MM.1S (cell line): ENCODE measurements at regions not wholly inside any gene's neighbourhood (a gene's known extent, or its start where the extent isn't known, plus 50 kb on each side); places are given as distances from the start of the nearest gene placed in this dataset.

ENCODE experiments used
- DNase-seq: peaks from one replicate; pipeline ENCODE4 v3.0.0-alpha.2; 2015
- H2AFZ ChIP-seq: fragments of 300-600 bp; sonication (generic); 2 replicates; pipeline ENCODE4 v1.6.0; 2016; ENCODE audit warnings: antibody characterized with exemption, low read length
- H3F3A ChIP-seq: fragments of 300-600 bp; sonication (generic); 2 replicates; pipeline ENCODE4 v1.6.1; 2016; ENCODE audit warnings: mild to moderate bottlenecking, antibody characterized with exemption, low read length, moderate library complexity, mixed read lengths; ENCODE audit not compliant: insufficient read depth
- H3K27ac ChIP-seq: fragments of 300-600 bp; sonication (generic); 2 replicates; pipeline ENCODE4 v1.5.1; 2016; ENCODE audit warnings: mild to moderate bottlenecking, low read length
- H3K27me3 ChIP-seq: fragments of 300-600 bp; sonication (generic); replicated peaks from 2 replicates; pipeline ENCODE4 v1.6.0; 2016; ENCODE audit warnings: low read length; ENCODE audit not compliant: insufficient read depth
- H3K36me3 ChIP-seq: fragments of 300-600 bp; sonication (generic); replicated peaks from 2 replicates; pipeline ENCODE4 v1.6.1; 2016; ENCODE audit warnings: mild to moderate bottlenecking, low read length, mixed read lengths; ENCODE audit not compliant: insufficient read depth
- H3K4me1 ChIP-seq: fragments of 300-600 bp; sonication (generic); 2 replicates; pipeline ENCODE4 v1.6.1; 2016; ENCODE audit warnings: low read length, mixed read lengths
- H3K4me2 ChIP-seq: fragments of 300-600 bp; sonication (generic); 2 replicates; pipeline ENCODE4 v1.6.0; 2016; ENCODE audit warnings: low read depth, low read length
- H3K4me3 ChIP-seq: fragments of 300-600 bp; sonication (generic); 2 replicates; pipeline ENCODE4 v1.5.1; 2016; ENCODE audit warnings: low read length, mixed read lengths
- H3K79me2 ChIP-seq: fragments of 300-600 bp; sonication (generic); 2 replicates; pipeline ENCODE4 v1.6.1; 2016; ENCODE audit warnings: mixed run types, low read length, mixed read lengths
- H3K9ac ChIP-seq: fragments of 300-600 bp; sonication (generic); 2 replicates; pipeline ENCODE4 v1.6.1; 2016; ENCODE audit warnings: low read length, mixed read lengths
- H3K9me2 ChIP-seq: fragments of 300-600 bp; sonication (generic); replicated peaks from 2 replicates; pipeline ENCODE4 v1.6.1; 2016; ENCODE audit warnings: mild to moderate bottlenecking, low read length, mixed read lengths; ENCODE audit not compliant: insufficient read depth
- H3K9me3 ChIP-seq: fragments of 300-600 bp; sonication (generic); replicated peaks from 2 replicates; pipeline ENCODE4 v1.6.1; 2016; ENCODE audit warnings: mild to moderate bottlenecking, low read length, mixed read lengths; ENCODE audit not compliant: insufficient read depth
- H4K20me1 ChIP-seq: fragments of 300-600 bp; sonication (generic); 2 replicates; pipeline ENCODE4 v1.6.1; 2016; ENCODE audit warnings: mild to moderate bottlenecking, low read length, moderate library complexity, mixed read lengths; ENCODE audit not compliant: insufficient read depth
- EZH2 ChIP-seq: fragments of 300-600 bp; sonication (generic); optimal IDR thresholded peaks from 2 replicates; pipeline ENCODE3; 2017; ENCODE audit warnings: low read depth, mild to moderate bottlenecking, antibody characterized with exemption, low read length, mixed read lengths
- EZH2phosphoT487 ChIP-seq: fragments of 300-600 bp; sonication (generic); IDR thresholded peaks from 2 replicates; pipeline ENCODE4 v1.6.1; 2018; ENCODE audit warnings: antibody characterized with exemption, low read length
- TF ChIP-seq, protein P1 (sequence below): fragments of 300-600 bp; sonication (generic); IDR thresholded peaks from 2 replicates; pipeline ENCODE4 v1.5.1; 2016; ENCODE audit warnings: antibody characterized with exemption, low read length, mixed read lengths

DNA sequence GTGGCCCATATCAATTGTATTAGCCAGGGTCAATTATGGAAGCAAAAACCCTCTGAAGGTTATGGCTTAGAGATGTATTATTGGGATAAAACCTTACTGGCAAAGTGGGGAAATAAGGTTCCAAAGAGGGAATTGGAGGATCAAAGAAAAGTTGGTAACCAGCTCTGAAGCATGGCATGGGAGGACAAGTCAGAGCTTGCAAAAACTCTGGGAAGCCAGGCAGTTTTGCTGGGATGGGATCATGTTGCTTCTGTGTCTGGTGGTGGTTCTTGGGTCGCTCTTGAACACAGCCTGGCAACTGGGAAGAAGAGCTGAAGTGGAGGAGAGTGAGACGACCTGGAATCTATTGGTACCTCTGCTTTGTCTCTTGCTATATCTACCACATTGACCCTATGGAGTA, 162.6 kb downstream of the PMAIP1 start:
- H3F3A ChIP-seq: no peaks in the 10 kb centered on the region
- H3K4me1 ChIP-seq: no peaks in the 10 kb centered on the region
- H3K9me3 ChIP-seq: no peaks in the 10 kb centered on the region
- H4K20me1 ChIP-seq: no peaks in the 10 kb centered on the region
- no peak for DNase-seq
- no peaks in the 10 kb centered on the region for H3K9me2 ChIP-seq
- H3K9ac ChIP-seq: no peak overlapping the region
- no peaks in the 10 kb centered on the region for H3K27me3 ChIP-seq
- TF ChIP-seq, protein P1, sequence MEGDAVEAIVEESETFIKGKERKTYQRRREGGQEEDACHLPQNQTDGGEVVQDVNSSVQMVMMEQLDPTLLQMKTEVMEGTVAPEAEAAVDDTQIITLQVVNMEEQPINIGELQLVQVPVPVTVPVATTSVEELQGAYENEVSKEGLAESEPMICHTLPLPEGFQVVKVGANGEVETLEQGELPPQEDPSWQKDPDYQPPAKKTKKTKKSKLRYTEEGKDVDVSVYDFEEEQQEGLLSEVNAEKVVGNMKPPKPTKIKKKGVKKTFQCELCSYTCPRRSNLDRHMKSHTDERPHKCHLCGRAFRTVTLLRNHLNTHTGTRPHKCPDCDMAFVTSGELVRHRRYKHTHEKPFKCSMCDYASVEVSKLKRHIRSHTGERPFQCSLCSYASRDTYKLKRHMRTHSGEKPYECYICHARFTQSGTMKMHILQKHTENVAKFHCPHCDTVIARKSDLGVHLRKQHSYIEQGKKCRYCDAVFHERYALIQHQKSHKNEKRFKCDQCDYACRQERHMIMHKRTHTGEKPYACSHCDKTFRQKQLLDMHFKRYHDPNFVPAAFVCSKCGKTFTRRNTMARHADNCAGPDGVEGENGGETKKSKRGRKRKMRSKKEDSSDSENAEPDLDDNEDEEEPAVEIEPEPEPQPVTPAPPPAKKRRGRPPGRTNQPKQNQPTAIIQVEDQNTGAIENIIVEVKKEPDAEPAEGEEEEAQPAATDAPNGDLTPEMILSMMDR: no peak
- no peak for TF ChIP-seq EZH2phosphoT487
- no peak for TF ChIP-seq EZH2
- H3K27ac ChIP-seq: no peak overlapping the region
- H3K4me3 ChIP-seq: no peak overlapping the region
- no peak overlapping the region for H2AFZ ChIP-seq
- no peaks in the 10 kb centered on the region for H3K36me3 ChIP-seq
- no peak overlapping the region for H3K4me2 ChIP-seq
- no peaks in the 10 kb centered on the region for H3K79me2 ChIP-seq

DNA sequence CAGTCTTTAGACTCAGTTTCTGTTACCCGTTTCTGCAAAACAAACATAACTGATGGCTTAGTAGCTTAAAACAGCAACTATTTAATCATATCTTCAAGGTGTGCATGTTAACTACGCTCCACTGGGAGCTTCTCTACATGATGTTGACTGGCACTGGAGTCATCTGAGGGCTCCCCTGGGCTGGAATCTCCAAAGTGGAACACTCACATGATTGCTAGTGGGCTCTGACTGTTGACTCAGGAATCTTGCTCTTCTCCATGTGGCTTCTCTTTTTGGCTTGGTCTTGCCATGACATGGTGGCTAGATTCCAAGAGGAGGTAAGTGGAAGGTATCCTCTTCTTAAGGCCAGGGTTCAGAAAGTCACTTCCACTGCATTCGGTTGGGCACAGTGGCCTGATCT, 160.8 kb downstream of the PMAIP1 start:
- no peak for DNase-seq
- no peak overlapping the region for H3K9ac ChIP-seq
- no peaks in the 10 kb centered on the region for H3K9me3 ChIP-seq
- H3K4me2 ChIP-seq: no peak overlapping the region
- no peaks in the 10 kb centered on the region for H3K9me2 ChIP-seq
- no peak overlapping the region for H2AFZ ChIP-seq
- no peaks in the 10 kb centered on the region for H4K20me1 ChIP-seq
- H3K27me3 ChIP-seq: no peaks in the 10 kb centered on the region
- no peak overlapping the region for H3K27ac ChIP-seq
- H3F3A ChIP-seq: no peaks in the 10 kb centered on the region
- no peak overlapping the region for H3K4me3 ChIP-seq
- TF ChIP-seq EZH2 (no peak), EZH2phosphoT487 (no peak)
- TF ChIP-seq, protein P1: no peak
- no peaks in the 10 kb centered on the region for H3K79me2 ChIP-seq
- no peaks in the 10 kb centered on the region for H3K36me3 ChIP-seq
- H3K4me1 ChIP-seq: no peaks in the 10 kb centered on the region

DNA sequence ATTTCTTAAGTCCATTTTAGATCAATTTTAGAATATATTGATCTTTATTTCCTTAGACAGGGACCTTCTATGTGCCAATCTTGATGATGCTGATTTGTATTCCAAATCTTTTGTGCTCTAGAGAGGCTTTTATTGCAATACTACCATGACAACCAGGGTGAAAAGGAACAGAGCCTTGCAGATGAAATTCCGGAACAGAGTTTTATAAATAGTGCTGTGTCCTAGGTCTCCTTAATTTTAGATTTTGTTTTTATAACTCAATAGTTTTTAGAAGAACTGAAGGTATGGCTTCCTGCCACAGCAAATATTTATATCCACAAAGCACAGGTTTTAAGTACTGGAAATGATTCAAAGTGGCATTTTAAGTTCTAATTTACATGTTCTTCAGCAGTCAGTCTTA, 160.2 kb downstream of the PMAIP1 start:
- DNase-seq: no peak
- H2AFZ ChIP-seq: no peak overlapping the region
- TF ChIP-seq EZH2: no peak
- TF ChIP-seq, protein P1: no peak
- no peak for TF ChIP-seq EZH2phosphoT487

More for the DNA sequence above, 160.2 kb downstream of the PMAIP1 start:
- no peak overlapping the region for H3K4me3 ChIP-seq
- no peaks in the 10 kb centered on the region for H3F3A ChIP-seq
- H3K27me3 ChIP-seq: no peaks in the 10 kb centered on the region
- no peak overlapping the region for H3K9ac ChIP-seq
- H3K4me2 ChIP-seq: no peak overlapping the region
- no peaks in the 10 kb centered on the region for H3K4me1 ChIP-seq
- no peak overlapping the region for H3K27ac ChIP-seq
- H3K79me2 ChIP-seq: no peaks in the 10 kb centered on the region
- no peaks in the 10 kb centered on the region for H3K36me3 ChIP-seq
- no peaks in the 10 kb centered on the region for H4K20me1 ChIP-seq
- H3K9me2 ChIP-seq: no peaks in the 10 kb centered on the region
- H3K9me3 ChIP-seq: no peaks in the 10 kb centered on the region
